ENCODE measurements at regions not wholly inside any gene's neighbourhood (a gene's known extent, or its start where the extent isn't known, plus 50 kb on each side); places are given as distances from the start of the nearest gene placed in this dataset.

GRCh38 chr6:71157345-71157744 is 131.3 kb upstream of the OGFRL1 start:
- TF ChIP-seq YY1 (IDR thresholded peaks at IDR 0.05; ENCODE audit: insufficient read depth, insufficient read length), result no peak
- no peak for TF ChIP-seq ZNF274 (IDR thresholded peaks at IDR 0.05; ENCODE audit: low read depth, low read length)

Data from NT2/D1 (cell line).